Osteocyte (in vitro differentiated cells): ENCODE measurements at regions not wholly inside any gene's neighbourhood (a gene's known extent, or its start where the extent isn't known, plus 50 kb on each side); places are given as distances from the start of the nearest gene placed in this dataset.

Experiments used
- DNase-seq: peaks from one replicate; pipeline ENCODE4 v3.0.0; 2021; ENCODE audit warnings: mixed read lengths; ENCODE audit not compliant: unreplicated experiment; ENCODE audit errors: extremely low spot score
- H3K27ac Mint-ChIP-seq: one replicate; pipeline ENCODE4 v1.8.0; 2021; ENCODE audit warnings: mild to moderate bottlenecking, mixed read lengths; ENCODE audit not compliant: unreplicated experiment
- H3K27me3 Mint-ChIP-seq: one replicate; pipeline ENCODE4 v1.8.0; 2021; ENCODE audit warnings: mixed read lengths; ENCODE audit not compliant: unreplicated experiment
- H3K36me3 Mint-ChIP-seq: one replicate; pipeline ENCODE4 v1.8.0; 2021; ENCODE audit warnings: mixed read lengths; ENCODE audit not compliant: unreplicated experiment
- H3K4me1 Mint-ChIP-seq: one replicate; pipeline ENCODE4 v1.8.0; 2021; ENCODE audit warnings: mixed read lengths; ENCODE audit not compliant: unreplicated experiment
- H3K4me3 Mint-ChIP-seq: one replicate; pipeline ENCODE4 v1.8.0; 2021; ENCODE audit warnings: mild to moderate bottlenecking, moderate library complexity, mixed read lengths; ENCODE audit not compliant: unreplicated experiment
- H3K9me3 Mint-ChIP-seq: one replicate; pipeline ENCODE4 v1.8.0; 2021; ENCODE audit warnings: mixed read lengths; ENCODE audit not compliant: unreplicated experiment
- TF ChIP-seq, protein P1 (sequence below): fragments of 200-600 bp; sonication (generic); IDR thresholded peaks from 2 replicates; pipeline ENCODE4 v1.5.0; 2021; ENCODE audit warnings: antibody characterized with exemption, mild to moderate bottlenecking, moderate library complexity

DNA sequence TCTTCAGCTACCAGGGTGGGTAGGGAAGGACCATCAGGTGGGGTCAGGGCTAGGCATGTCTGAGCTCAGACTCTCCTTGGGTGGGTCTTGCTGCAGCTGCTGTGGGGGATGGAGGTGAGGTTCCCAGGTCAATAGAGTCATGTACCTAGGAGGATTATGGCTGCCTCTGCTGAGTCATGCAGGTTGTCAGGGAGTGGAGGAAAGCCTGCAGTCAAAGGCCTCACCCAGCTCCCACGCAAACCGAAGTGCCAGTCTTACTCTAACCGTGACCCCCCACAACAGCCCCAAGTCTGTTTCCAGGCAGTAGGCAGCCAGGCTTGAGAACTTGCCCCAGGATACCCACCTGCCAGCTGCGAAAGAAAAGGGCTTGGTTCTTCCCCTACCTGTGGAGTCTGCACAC, 113.6 kb upstream of the GALNT5 start:
- no peak for DNase-seq
- no peak overlapping the region for H3K4me3 Mint-ChIP-seq
- TF ChIP-seq, protein P1, sequence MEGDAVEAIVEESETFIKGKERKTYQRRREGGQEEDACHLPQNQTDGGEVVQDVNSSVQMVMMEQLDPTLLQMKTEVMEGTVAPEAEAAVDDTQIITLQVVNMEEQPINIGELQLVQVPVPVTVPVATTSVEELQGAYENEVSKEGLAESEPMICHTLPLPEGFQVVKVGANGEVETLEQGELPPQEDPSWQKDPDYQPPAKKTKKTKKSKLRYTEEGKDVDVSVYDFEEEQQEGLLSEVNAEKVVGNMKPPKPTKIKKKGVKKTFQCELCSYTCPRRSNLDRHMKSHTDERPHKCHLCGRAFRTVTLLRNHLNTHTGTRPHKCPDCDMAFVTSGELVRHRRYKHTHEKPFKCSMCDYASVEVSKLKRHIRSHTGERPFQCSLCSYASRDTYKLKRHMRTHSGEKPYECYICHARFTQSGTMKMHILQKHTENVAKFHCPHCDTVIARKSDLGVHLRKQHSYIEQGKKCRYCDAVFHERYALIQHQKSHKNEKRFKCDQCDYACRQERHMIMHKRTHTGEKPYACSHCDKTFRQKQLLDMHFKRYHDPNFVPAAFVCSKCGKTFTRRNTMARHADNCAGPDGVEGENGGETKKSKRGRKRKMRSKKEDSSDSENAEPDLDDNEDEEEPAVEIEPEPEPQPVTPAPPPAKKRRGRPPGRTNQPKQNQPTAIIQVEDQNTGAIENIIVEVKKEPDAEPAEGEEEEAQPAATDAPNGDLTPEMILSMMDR: no peak
- peaks cover 7% of the 10 kb centered on the region for H3K27me3 Mint-ChIP-seq
- H3K4me1 Mint-ChIP-seq: peaks cover 13% of the 10 kb centered on the region
- H3K9me3 Mint-ChIP-seq: peaks cover 8% of the 10 kb centered on the region
- no peak overlapping the region for H3K27ac Mint-ChIP-seq
- no peaks in the 10 kb centered on the region for H3K36me3 Mint-ChIP-seq

GRCh38 chr2:157149270-157149669, 108.2 kb upstream of the GALNT5 start:
- Mint-ChIP-seq H3K27me3 (peaks cover 3% of the 10 kb centered on the region), H3K4me1 (peaks cover 36% of the 10 kb centered on the region), H3K27ac (no peak overlapping the region), H3K9me3 (peaks cover 4% of the 10 kb centered on the region), H3K4me3 (no peak overlapping the region), H3K36me3 (no peaks in the 10 kb centered on the region)
- no peak for DNase-seq
- TF ChIP-seq, protein P1: no peak

- Mint-ChIP-seq H3K36me3 (no peaks in the 10 kb centered on the region), H3K4me3 (no peak overlapping the region), H3K9me3 (peaks cover 4% of the 10 kb centered on the region), H3K4me1 (peaks cover 38% of the 10 kb centered on the region), H3K27me3 (peaks cover 1% of the 10 kb centered on the region), H3K27ac (peak overlapping the region; percentile 81)
- TF ChIP-seq, protein P1: no peak
- no peak for DNase-seq
These were observed 106.8 kb upstream of the GALNT5 start for GRCh38 chr2:157150747-157151146.

DNA sequence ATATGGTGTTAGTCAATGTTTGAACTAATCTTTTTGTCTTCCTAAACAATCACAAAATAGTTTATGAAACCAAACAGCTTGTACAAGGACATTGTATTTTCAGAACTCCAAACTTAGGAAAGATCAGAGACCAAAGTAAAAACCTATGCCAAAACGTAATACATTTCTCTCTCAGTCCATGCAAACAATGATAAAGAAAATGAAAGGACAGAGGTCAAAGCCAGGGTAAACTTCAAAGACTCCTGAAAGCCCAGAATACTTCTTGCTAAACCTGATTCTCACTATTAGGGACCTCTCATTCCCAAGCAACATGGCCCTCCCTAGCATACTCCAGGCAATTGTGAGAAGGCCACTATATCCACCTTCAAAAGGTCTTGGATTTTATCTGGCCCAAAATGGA, 105.1 kb upstream of the GALNT5 start:
- Mint-ChIP-seq H3K27ac (no peak overlapping the region), H3K4me1 (peaks cover 48% of the 10 kb centered on the region), H3K36me3 (peaks cover 1% of the 10 kb centered on the region), H3K27me3 (no peaks in the 10 kb centered on the region), H3K9me3 (peaks cover 11% of the 10 kb centered on the region), H3K4me3 (no peak overlapping the region)
- TF ChIP-seq, protein P1: no peak
- DNase-seq: no peak

DNA sequence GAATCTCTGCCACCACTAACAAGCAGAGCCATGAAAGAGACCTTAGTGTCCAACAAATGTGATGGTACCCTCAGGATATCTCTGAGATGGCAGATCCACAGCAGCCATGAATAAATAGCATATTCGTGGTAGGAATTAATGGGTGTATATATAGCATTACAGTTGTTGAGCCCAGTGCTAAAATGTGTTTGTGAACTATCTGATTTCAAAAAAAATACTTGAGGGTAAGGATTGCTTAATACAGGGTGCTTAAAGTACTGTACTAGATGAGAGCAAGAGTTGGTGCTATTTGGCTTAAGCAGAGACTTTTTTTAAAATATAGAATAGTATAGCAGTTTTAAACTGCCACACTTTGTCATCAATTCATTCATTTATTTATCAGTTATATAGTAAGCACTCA, 101.5 kb upstream of the GALNT5 start:
- H3K27me3 Mint-ChIP-seq: no peaks in the 10 kb centered on the region
- H3K4me3 Mint-ChIP-seq: no peak overlapping the region
- peaks cover 1% of the 10 kb centered on the region for H3K36me3 Mint-ChIP-seq
- peak overlapping the region; percentile 37 for H3K27ac Mint-ChIP-seq
- H3K4me1 Mint-ChIP-seq: peaks cover 36% of the 10 kb centered on the region
- TF ChIP-seq, protein P1: no peak
- H3K9me3 Mint-ChIP-seq: peaks cover 11% of the 10 kb centered on the region
- no peak for DNase-seq
